ENCODE measurements at regions not wholly inside any gene's neighbourhood (a gene's known extent, or its start where the extent isn't known, plus 50 kb on each side); places are given as distances from the start of the nearest gene placed in this dataset.

- TF ChIP-seq, protein P1, sequence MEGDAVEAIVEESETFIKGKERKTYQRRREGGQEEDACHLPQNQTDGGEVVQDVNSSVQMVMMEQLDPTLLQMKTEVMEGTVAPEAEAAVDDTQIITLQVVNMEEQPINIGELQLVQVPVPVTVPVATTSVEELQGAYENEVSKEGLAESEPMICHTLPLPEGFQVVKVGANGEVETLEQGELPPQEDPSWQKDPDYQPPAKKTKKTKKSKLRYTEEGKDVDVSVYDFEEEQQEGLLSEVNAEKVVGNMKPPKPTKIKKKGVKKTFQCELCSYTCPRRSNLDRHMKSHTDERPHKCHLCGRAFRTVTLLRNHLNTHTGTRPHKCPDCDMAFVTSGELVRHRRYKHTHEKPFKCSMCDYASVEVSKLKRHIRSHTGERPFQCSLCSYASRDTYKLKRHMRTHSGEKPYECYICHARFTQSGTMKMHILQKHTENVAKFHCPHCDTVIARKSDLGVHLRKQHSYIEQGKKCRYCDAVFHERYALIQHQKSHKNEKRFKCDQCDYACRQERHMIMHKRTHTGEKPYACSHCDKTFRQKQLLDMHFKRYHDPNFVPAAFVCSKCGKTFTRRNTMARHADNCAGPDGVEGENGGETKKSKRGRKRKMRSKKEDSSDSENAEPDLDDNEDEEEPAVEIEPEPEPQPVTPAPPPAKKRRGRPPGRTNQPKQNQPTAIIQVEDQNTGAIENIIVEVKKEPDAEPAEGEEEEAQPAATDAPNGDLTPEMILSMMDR (IDR thresholded peaks at IDR 0.05) = no peak
- no peak for TF ChIP-seq POLR2A (IDR thresholded peaks at IDR 0.05)
- TF ChIP-seq POLR2AphosphoS5 (IDR thresholded peaks at IDR 0.05) = no peak
Measured at GRCh38 chr5:117662361-117662760, 1087.7 kb upstream of the SEMA6A start.
